HG02588 (cell line): ENCODE measurements at regions not wholly inside any gene's neighbourhood (a gene's known extent, or its start where the extent isn't known, plus 50 kb on each side); places are given as distances from the start of the nearest gene placed in this dataset.
A peak's percentile ranks its signal among the peaks of the same experiment; 100 is the strongest.

Experiments
- ATAC-seq: cut with Tn5 transposase; IDR thresholded peaks from one replicate; pipeline ENCODE4 v1.9.1; 2021; ENCODE audit warnings: mild to moderate bottlenecking, moderate library complexity; ENCODE audit not compliant: unreplicated experiment

- ATAC-seq, result no peak
Observed at GRCh38 chr2:191738003-191738402, 60.1 kb downstream of the NABP1 start.

DNA sequence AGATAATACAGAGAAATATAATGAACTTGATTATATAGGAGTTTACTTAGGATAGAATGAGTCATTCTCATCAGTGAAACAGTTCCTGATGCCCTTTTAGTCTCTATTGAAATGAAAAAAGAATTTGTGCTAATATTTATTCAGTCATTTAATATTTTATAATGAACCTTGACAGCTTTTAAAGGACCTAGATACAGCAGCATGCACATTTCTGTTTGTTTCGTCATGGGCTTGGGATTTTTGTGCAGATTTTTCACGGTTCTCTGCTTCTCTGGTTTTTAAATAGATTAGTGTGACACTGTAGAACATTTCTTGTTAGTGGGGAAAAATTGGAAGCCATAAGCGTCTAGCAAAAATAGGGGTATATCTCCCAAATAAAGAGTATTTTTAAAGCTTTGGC lies 60.7 kb downstream of the NABP1 start:
- no peak for ATAC-seq

DNA sequence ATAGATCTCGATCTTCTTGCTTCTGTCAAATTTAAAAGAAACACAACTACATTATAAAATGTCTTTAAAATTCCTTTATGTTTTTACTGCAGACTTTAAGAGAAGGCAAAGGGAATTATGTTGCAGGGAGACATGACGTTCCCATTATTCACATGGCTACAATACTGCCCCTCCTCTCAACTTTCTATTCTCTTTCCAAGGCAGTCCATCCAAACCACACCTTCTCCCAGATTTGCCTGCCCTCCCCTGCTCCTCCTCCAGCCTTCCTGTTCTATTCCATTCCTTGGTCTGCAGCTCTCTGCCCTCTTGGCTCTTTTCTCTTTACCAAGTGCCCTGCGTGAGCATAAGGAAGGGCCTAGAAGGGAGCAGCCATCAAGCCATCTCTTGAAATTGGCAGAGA lies 61.3 kb downstream of the NABP1 start:
- ATAC-seq, result no peak

DNA sequence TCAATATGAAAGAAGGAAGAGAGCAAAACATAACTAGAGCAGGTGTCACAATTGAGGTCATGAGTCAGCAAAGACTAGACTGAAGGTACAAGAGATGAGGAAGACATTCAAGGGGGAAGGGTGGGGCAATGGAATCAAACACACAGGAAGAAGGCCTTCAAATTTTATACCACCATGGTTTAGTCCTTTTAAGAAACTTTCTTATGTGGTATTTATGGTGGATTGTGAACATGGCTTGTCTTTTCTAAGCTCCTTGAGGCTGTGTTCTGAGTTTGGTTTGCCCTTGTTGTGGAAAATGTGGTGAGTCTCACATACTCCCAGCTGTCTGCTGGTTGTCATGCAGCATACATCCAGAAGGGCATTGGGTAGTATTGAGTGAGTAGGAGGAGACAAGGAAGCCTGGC lies 62.1 kb downstream of the NABP1 start:
- peak; percentile 93 for ATAC-seq

DNA sequence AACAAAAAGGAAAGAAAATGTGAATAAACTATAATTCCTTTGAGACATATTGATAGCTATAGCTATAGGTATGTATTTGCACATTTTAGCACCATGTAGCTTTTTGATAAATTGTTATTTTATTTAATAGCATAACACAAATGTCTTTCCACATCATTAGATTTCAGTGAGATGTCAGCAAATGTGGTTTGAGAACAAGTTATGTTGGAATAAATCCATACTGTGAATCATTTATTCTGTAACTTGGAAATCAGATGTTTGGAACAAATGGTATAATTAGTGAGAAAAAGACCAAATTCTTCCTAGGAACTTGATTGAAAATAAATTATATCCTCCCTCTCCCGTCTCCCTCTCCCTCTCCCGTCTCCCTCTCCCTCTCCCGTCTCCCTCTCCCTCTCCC lies 62.8 kb downstream of the NABP1 start:
- ATAC-seq, result no peak

GRCh38 chr2:191746346-191747169 lies 68.6 kb downstream of the NABP1 start:
- ATAC-seq, result no peak

GRCh38 chr2:191747170-191747530 lies 69.2 kb downstream of the NABP1 start:
- ATAC-seq, result no peak

DNA sequence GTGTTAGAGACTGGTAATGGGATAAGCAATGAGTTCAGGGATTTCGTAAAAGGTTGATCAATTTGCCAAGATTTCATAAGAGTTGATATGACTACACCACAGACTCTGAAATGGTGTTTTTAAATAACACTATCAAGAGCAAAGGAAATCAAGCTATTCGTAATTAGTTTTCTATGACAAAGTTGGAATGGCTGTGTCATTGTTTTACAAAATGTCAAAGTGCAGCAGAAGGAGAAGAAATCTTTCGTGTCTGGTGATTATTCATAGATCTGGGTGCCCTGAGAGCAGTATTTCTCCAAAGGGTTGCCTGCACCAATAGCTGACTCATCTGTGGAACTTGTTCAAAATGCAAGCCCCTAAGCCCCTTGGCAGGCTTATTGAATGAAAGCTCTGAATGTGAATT lies 70.1 kb downstream of the NABP1 start:
- ATAC-seq, result peak; percentile 33

GRCh38 chr2:191748528-191749180 lies 70.7 kb downstream of the NABP1 start:
- peak; percentile 85 for ATAC-seq

- ATAC-seq, result no peak
Observed at GRCh38 chr2:191749181-191749540, 71.2 kb downstream of the NABP1 start.

DNA sequence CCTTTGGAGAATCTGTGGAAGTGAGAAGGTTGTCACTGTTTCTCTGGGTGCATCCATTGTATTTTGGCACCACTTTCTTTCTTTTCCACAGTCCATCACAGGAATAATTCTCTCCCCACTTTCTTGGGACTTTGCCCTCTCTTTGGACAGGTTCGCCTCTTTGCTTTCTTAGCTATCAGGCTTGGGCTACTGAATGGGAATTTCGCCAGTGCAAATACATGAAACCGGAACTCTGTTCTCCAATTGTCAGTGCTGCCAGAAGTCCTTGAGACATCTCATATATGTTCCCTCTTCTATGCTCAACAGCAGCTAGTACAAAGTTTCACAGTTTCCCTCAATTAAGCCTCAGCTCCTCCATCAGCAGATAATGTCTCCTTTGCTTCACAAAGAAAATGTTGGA lies 76.2 kb downstream of the NABP1 start:
- no peak for ATAC-seq

DNA sequence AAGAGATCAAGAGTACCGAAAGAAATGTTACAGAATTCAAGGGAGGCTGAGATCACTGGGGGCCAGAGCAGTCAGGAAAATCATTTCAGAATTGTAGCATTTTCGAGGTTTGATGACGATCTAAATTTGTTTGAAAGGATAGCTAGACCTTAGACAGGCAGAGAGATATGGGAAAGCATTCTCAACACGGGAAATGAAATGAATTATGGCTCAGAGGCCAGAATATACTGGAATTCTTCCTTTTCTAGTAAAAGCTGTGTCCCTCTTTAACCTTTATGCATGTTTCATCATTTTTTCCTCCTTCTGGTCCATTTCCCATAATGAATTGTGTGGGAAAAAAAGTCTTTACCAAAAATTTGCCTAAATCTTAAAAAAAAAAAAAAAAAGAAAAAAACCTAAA lies 78.8 kb downstream of the NABP1 start:
- no peak for ATAC-seq

GRCh38 chr2:191757208-191757607 lies 79.3 kb downstream of the NABP1 start:
- ATAC-seq, result no peak

- peak; percentile 100 for ATAC-seq
Observed at GRCh38 chr2:191758518-191759507, 80.9 kb downstream of the NABP1 start.

DNA sequence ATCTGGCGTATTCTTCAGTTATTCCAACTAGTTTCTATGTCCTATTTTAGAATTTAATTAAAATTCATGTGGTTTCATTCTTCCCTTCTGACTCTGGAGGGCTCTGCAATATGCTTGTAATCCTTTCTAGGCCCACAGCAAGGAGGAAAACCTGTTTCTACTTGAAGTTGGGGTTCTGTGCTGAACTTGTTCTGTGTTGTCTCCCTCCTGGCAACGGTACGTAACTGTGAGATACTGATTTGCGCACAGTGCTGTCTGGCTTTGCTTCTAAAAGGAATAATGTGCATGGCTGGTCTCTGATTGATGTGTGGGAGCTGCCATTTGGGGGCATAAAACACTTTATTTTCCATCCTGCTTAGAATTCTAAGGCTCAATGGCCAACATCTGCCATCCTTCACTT lies 81.7 kb downstream of the NABP1 start:
- no peak for ATAC-seq

GRCh38 chr2:191760655-191761262 lies 82.8 kb downstream of the NABP1 start:
- ATAC-seq, result no peak

GRCh38 chr2:191773136-191773535 lies 73.8 kb downstream of the CAVIN2 start:
- no peak for ATAC-seq

DNA sequence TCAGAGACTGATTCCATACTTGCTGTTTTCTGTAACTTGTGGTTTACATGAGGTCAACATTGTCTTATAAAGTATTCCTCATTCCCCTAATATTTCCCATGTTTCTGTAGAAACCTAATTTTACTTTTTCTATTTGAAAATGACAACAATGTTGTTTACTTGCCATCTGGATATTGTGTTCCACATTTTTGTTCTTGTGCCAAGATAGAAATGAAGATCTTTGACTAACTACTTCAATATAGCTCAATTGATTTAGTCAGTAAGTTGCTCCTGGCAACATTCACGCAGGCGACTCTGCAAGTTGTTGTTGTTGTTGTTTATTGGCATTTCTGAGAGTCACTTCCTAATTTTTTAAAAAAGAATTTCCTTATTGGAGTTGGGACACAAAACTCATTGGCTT lies 69.5 kb downstream of the CAVIN2 start:
- no peak for ATAC-seq

- no peak for ATAC-seq
Observed at GRCh38 chr2:191778041-191778440, 68.8 kb downstream of the CAVIN2 start.

DNA sequence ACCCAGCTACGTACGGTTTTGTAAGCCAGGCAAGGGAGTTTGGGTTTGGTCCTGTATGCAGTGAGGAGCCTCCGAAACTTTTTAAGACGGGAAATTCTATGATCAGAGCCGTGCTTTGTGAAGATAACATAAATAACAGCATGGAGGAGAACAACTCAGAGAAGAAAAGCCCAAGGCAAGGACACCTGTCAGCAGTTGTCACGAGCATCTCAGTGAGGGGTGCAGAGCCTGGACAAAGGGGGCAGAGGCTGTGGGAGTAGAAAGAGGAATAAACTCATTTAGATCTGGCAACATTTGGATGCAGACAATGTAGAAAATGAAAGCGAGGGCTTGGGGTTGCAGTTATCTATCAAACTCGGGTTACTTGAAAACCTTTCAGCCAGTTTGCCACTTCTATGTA lies 64.5 kb downstream of the CAVIN2 start:
- no peak for ATAC-seq

GRCh38 chr2:191783416-191783815 lies 63.5 kb downstream of the CAVIN2 start:
- ATAC-seq, result no peak
